Fibroblast of lung (primary cell): ENCODE measurements at regions not wholly inside any gene's neighbourhood (a gene's known extent, or its start where the extent isn't known, plus 50 kb on each side); places are given as distances from the start of the nearest gene placed in this dataset.

Source experiments
- EZH2 ChIP-seq: IDR thresholded peaks from 2 replicates; pipeline ENCODE4 v1.5.1; 2012; ENCODE audit warnings: low read length, control low read depth, mild to moderate bottlenecking; ENCODE audit errors: missing control alignments
- TF ChIP-seq, protein P1 (sequence below), 2 donors: IDR thresholded peaks in 1 of 2; conservative IDR thresholded peaks in 1 of 2; 1 replicate in 1 of 2; 2 replicates in 1 of 2; pipeline ENCODE4 v1.5.1; 2011 to 2012; ENCODE audit warnings: low read length in 2 of 2, control low read depth in 1 of 2, inconsistent platforms in 1 of 2, low read depth in 1 of 2, mild to moderate bottlenecking in 1 of 2

DNA sequence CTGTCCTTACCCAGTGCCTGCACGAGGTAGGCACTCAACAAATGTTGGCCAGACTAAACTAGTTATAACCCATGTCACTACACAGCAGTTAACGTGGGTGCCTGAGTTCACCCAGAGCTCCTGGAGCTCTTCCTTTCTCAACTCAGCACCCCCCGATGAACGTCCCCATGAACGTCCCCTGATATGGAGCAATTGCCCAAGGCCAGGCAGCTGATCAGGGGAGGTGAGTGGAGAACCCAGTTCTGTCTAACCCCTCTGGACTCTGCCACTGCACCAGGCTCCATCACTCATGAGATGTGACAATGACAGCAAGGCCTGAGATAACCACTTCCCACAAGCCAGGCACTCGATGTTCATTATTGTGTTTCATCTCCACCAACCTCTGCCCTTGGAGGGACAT lies 199.0 kb downstream of the BCL11B start:
- TF ChIP-seq, protein P1, sequence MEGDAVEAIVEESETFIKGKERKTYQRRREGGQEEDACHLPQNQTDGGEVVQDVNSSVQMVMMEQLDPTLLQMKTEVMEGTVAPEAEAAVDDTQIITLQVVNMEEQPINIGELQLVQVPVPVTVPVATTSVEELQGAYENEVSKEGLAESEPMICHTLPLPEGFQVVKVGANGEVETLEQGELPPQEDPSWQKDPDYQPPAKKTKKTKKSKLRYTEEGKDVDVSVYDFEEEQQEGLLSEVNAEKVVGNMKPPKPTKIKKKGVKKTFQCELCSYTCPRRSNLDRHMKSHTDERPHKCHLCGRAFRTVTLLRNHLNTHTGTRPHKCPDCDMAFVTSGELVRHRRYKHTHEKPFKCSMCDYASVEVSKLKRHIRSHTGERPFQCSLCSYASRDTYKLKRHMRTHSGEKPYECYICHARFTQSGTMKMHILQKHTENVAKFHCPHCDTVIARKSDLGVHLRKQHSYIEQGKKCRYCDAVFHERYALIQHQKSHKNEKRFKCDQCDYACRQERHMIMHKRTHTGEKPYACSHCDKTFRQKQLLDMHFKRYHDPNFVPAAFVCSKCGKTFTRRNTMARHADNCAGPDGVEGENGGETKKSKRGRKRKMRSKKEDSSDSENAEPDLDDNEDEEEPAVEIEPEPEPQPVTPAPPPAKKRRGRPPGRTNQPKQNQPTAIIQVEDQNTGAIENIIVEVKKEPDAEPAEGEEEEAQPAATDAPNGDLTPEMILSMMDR (conservative IDR thresholded peaks at IDR 0.05 in 1 of 2, IDR thresholded peaks at IDR 0.05 in 1 of 2; ENCODE audit: low read depth in 1 of 2, low read length in 2 of 2) = no peak
- TF ChIP-seq EZH2 = no peak
